A549 (cell line): ENCODE measurements at regions not wholly inside any gene's neighbourhood (a gene's known extent, or its start where the extent isn't known, plus 50 kb on each side); places are given as distances from the start of the nearest gene placed in this dataset.

Experiments used
- RCOR1 ChIP-seq: fragments of 150-350 bp; IDR thresholded peaks from 2 replicates; pipeline ENCODE4 v1.6.1; 2014; ENCODE audit warnings: antibody characterized with exemption, low read length, low read depth
- SMC3 ChIP-seq: fragments of >200 bp; sonication (Bioruptor Twin); formaldehyde crosslinking; IDR thresholded peaks from 3 replicates; pipeline ENCODE4 v1.6.1; 2018; ENCODE audit warnings: inconsistent platforms
- TF ChIP-seq, protein P1 (sequence below): fragments of >200 bp; sonication (Bioruptor Twin); formaldehyde crosslinking; IDR thresholded peaks from 3 replicates; pipeline ENCODE4 v1.5.1; 2016
- TF ChIP-seq, protein P2 (sequence below): IDR thresholded peaks from 2 replicates; pipeline ENCODE4 v1.6.1; 2012

DNA sequence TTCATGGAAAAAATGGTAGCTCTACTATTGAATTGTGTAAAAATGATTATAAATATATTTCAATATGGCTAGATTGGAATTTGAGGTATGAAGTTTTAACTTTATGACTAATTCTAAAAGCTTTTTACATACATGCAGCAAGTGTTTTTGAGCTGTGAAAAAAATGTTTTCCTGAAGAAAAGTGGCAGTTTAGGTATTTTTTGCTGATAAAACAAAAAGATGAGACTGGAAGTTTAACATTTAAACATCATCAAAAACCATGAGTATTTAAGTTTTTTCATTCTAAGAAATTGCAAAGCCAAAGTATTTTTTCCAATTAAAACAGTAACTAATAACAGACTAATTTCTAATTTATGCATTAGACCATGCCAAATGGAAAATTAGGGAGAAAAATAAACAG lies 751.1 kb downstream of the FGF9 start:
- TF ChIP-seq SMC3 (no peak), RCOR1 (no peak)
- TF ChIP-seq, protein P1, sequence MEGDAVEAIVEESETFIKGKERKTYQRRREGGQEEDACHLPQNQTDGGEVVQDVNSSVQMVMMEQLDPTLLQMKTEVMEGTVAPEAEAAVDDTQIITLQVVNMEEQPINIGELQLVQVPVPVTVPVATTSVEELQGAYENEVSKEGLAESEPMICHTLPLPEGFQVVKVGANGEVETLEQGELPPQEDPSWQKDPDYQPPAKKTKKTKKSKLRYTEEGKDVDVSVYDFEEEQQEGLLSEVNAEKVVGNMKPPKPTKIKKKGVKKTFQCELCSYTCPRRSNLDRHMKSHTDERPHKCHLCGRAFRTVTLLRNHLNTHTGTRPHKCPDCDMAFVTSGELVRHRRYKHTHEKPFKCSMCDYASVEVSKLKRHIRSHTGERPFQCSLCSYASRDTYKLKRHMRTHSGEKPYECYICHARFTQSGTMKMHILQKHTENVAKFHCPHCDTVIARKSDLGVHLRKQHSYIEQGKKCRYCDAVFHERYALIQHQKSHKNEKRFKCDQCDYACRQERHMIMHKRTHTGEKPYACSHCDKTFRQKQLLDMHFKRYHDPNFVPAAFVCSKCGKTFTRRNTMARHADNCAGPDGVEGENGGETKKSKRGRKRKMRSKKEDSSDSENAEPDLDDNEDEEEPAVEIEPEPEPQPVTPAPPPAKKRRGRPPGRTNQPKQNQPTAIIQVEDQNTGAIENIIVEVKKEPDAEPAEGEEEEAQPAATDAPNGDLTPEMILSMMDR, result no peak
- TF ChIP-seq, protein P2, sequence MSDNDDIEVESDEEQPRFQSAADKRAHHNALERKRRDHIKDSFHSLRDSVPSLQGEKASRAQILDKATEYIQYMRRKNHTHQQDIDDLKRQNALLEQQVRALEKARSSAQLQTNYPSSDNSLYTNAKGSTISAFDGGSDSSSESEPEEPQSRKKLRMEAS, result no peak
